Activated T-cell treated with anti-CD3 and anti-CD28 coated beads, Interleukin-2, amount 50 U/mL, for 24 hours (primary cell): ENCODE measurements at regions not wholly inside any gene's neighbourhood (a gene's known extent, or its start where the extent isn't known, plus 50 kb on each side); places are given as distances from the start of the nearest gene placed in this dataset.
"Not testable (repeated sequence)": the region's sequence is repeated elsewhere in the genome, so short reads cannot be mapped to it uniquely, and the experiment has no call there.

ENCODE experiments used
- DNase-seq: peaks from one replicate; pipeline ENCODE4 v3.0.0-alpha.2; 2020
- H3K27ac Mint-ChIP-seq: 2 replicates; pipeline ENCODE4 v1.8.0; 2020; ENCODE audit warnings: mild to moderate bottlenecking, mixed read lengths
- H3K27me3 Mint-ChIP-seq: 2 replicates; pipeline ENCODE4 v1.8.0; 2020; ENCODE audit warnings: mixed read lengths
- H3K36me3 Mint-ChIP-seq: 2 replicates; pipeline ENCODE4 v1.8.0; 2020; ENCODE audit warnings: low read depth, mixed read lengths
- H3K4me1 Mint-ChIP-seq: 2 replicates; pipeline ENCODE4 v1.8.0; 2020; ENCODE audit warnings: low read depth, mixed read lengths
- H3K4me3 Mint-ChIP-seq: 2 replicates; pipeline ENCODE4 v1.8.0; 2020; ENCODE audit warnings: mild to moderate bottlenecking, moderate library complexity, mixed read lengths
- H3K9me3 Mint-ChIP-seq: 2 replicates; pipeline ENCODE4 v1.8.0; 2020; ENCODE audit warnings: mixed read lengths

- no peak overlapping the region for H3K27ac Mint-ChIP-seq
- H3K27me3 Mint-ChIP-seq, result no peaks in the 10 kb centered on the region
- DNase-seq, result no peak
- no peak overlapping the region for H3K4me3 Mint-ChIP-seq
- no peaks in the 10 kb centered on the region for H3K36me3 Mint-ChIP-seq
- peaks cover 5% of the 10 kb centered on the region for H3K9me3 Mint-ChIP-seq
- H3K4me1 Mint-ChIP-seq, result no peaks in the 10 kb centered on the region
Observed at GRCh38 chr18:33840212-33840593, 262.2 kb downstream of the ASXL3 start.

GRCh38 chr18:33839452-33840211, 261.6 kb downstream of the ASXL3 start:
- no peaks in the 10 kb centered on the region for H3K4me1 Mint-ChIP-seq
- H3K27ac Mint-ChIP-seq, result no peak overlapping the region
- H3K9me3 Mint-ChIP-seq, result peaks cover 5% of the 10 kb centered on the region
- DNase-seq, result no peak
- H3K4me3 Mint-ChIP-seq, result no peak overlapping the region
- no peaks in the 10 kb centered on the region for H3K27me3 Mint-ChIP-seq
- H3K36me3 Mint-ChIP-seq, result no peaks in the 10 kb centered on the region

- H3K36me3 Mint-ChIP-seq, result no peaks in the 10 kb centered on the region
- H3K4me3 Mint-ChIP-seq, result no peak overlapping the region
Observed at GRCh38 chr18:33838054-33838453, 260.0 kb downstream of the ASXL3 start.

GRCh38 chr18:33837191-33837590, 259.2 kb downstream of the ASXL3 start:
- Mint-ChIP-seq H3K4me1 (no peaks in the 10 kb centered on the region), H3K9me3 (peaks cover 10% of the 10 kb centered on the region), H3K27me3 (no peaks in the 10 kb centered on the region), H3K36me3 (no peaks in the 10 kb centered on the region), H3K4me3 (no peak overlapping the region), H3K27ac (no peak overlapping the region)
- DNase-seq, result no peak

More at GRCh38 chr18:33838054-33838453, 260.0 kb downstream of the ASXL3 start:
- Mint-ChIP-seq H3K27me3 (no peaks in the 10 kb centered on the region), H3K27ac (no peak overlapping the region), H3K9me3 (peaks cover 8% of the 10 kb centered on the region), H3K4me1 (no peaks in the 10 kb centered on the region)
- no peak for DNase-seq

- Mint-ChIP-seq H3K4me1 (no peaks in the 10 kb centered on the region), H3K36me3 (no peaks in the 10 kb centered on the region), H3K4me3 (no peak overlapping the region), H3K27ac (no peak overlapping the region), H3K27me3 (no peaks in the 10 kb centered on the region), H3K9me3 (peaks cover 13% of the 10 kb centered on the region)
- DNase-seq, result no peak
Observed at GRCh38 chr18:33836564-33836963, 258.5 kb downstream of the ASXL3 start.

GRCh38 chr18:33835419-33835818, 257.4 kb downstream of the ASXL3 start:
- H3K27ac Mint-ChIP-seq, result no peak overlapping the region
- H3K36me3 Mint-ChIP-seq, result no peaks in the 10 kb centered on the region
- no peak overlapping the region for H3K4me3 Mint-ChIP-seq
- no peaks in the 10 kb centered on the region for H3K4me1 Mint-ChIP-seq
- peaks cover 16% of the 10 kb centered on the region for H3K9me3 Mint-ChIP-seq
- no peaks in the 10 kb centered on the region for H3K27me3 Mint-ChIP-seq
- no peak for DNase-seq

- Mint-ChIP-seq H3K36me3 (no peaks in the 10 kb centered on the region), H3K9me3 (peaks cover 16% of the 10 kb centered on the region), H3K4me3 (no peak overlapping the region), H3K27me3 (no peaks in the 10 kb centered on the region), H3K27ac (no peak overlapping the region), H3K4me1 (no peaks in the 10 kb centered on the region)
- no peak for DNase-seq
Observed at GRCh38 chr18:33833842-33834241, 255.8 kb downstream of the ASXL3 start.

- Mint-ChIP-seq H3K27ac (no peak overlapping the region), H3K36me3 (no peaks in the 10 kb centered on the region), H3K27me3 (no peaks in the 10 kb centered on the region), H3K4me3 (no peak overlapping the region), H3K9me3 (peaks cover 16% of the 10 kb centered on the region), H3K4me1 (no peaks in the 10 kb centered on the region)
- DNase-seq, result no peak
Observed at GRCh38 chr18:33831424-33831823, 253.4 kb downstream of the ASXL3 start.

GRCh38 chr18:33830213-33830612, 252.2 kb downstream of the ASXL3 start:
- H3K4me1 Mint-ChIP-seq, result no peaks in the 10 kb centered on the region
- H3K36me3 Mint-ChIP-seq, result no peaks in the 10 kb centered on the region
- no peak overlapping the region for H3K27ac Mint-ChIP-seq
- H3K4me3 Mint-ChIP-seq, result no peak overlapping the region
- no peak for DNase-seq
- no peaks in the 10 kb centered on the region for H3K27me3 Mint-ChIP-seq
- peaks cover 22% of the 10 kb centered on the region for H3K9me3 Mint-ChIP-seq

- no peak overlapping the region for H3K4me3 Mint-ChIP-seq
- H3K27me3 Mint-ChIP-seq, result no peaks in the 10 kb centered on the region
- H3K4me1 Mint-ChIP-seq, result no peaks in the 10 kb centered on the region
- H3K36me3 Mint-ChIP-seq, result no peaks in the 10 kb centered on the region
- H3K27ac Mint-ChIP-seq, result no peak overlapping the region
- peaks cover 22% of the 10 kb centered on the region for H3K9me3 Mint-ChIP-seq
- no peak for DNase-seq
Observed at GRCh38 chr18:33828949-33829348, 250.9 kb downstream of the ASXL3 start.

- no peak overlapping the region for H3K27ac Mint-ChIP-seq
- H3K27me3 Mint-ChIP-seq, result no peaks in the 10 kb centered on the region
- DNase-seq, result no peak
- H3K36me3 Mint-ChIP-seq, result no peaks in the 10 kb centered on the region
- H3K4me3 Mint-ChIP-seq, result no peak overlapping the region
- no peaks in the 10 kb centered on the region for H3K4me1 Mint-ChIP-seq
- H3K9me3 Mint-ChIP-seq, result peaks cover 18% of the 10 kb centered on the region
Observed at GRCh38 chr18:33826151-33826550, 248.1 kb downstream of the ASXL3 start.

GRCh38 chr18:33821503-33821902, 243.5 kb downstream of the ASXL3 start:
- Mint-ChIP-seq H3K27me3 (no peaks in the 10 kb centered on the region), H3K4me1 (no peaks in the 10 kb centered on the region), H3K27ac (no peak overlapping the region), H3K36me3 (no peaks in the 10 kb centered on the region), H3K4me3 (no peak overlapping the region), H3K9me3 (peaks cover 16% of the 10 kb centered on the region)
- DNase-seq, result no peak

- no peak for DNase-seq
- peaks cover 11% of the 10 kb centered on the region for H3K9me3 Mint-ChIP-seq
- H3K27ac Mint-ChIP-seq, result no peak overlapping the region
- H3K36me3 Mint-ChIP-seq, result no peaks in the 10 kb centered on the region
- no peaks in the 10 kb centered on the region for H3K27me3 Mint-ChIP-seq
- H3K4me1 Mint-ChIP-seq, result no peaks in the 10 kb centered on the region
- H3K4me3 Mint-ChIP-seq, result no peak overlapping the region
Observed at GRCh38 chr18:33820517-33821371, 242.7 kb downstream of the ASXL3 start.

GRCh38 chr18:33819692-33820343, 241.8 kb downstream of the ASXL3 start:
- not testable (repeated sequence) for H3K9me3 Mint-ChIP-seq, H3K36me3 Mint-ChIP-seq, H3K27me3 Mint-ChIP-seq, DNase-seq, H3K27ac Mint-ChIP-seq, H3K4me3 Mint-ChIP-seq, H3K4me1 Mint-ChIP-seq

- peaks cover 5% of the 10 kb centered on the region for H3K9me3 Mint-ChIP-seq
- no peaks in the 10 kb centered on the region for H3K36me3 Mint-ChIP-seq
- no peak overlapping the region for H3K4me3 Mint-ChIP-seq
- no peak overlapping the region for H3K27ac Mint-ChIP-seq
- H3K27me3 Mint-ChIP-seq, result no peaks in the 10 kb centered on the region
- H3K4me1 Mint-ChIP-seq, result no peaks in the 10 kb centered on the region
- DNase-seq, result no peak
Observed at GRCh38 chr18:33818145-33818544, 240.1 kb downstream of the ASXL3 start.
